ENCODE measurements at regions not wholly inside any gene's neighbourhood (a gene's known extent, or its start where the extent isn't known, plus 50 kb on each side); places are given as distances from the start of the nearest gene placed in this dataset.
"Not testable (repeated sequence)": the region's sequence is repeated elsewhere in the genome, so short reads cannot be mapped to it uniquely, and the experiment has no call there.

DNA sequence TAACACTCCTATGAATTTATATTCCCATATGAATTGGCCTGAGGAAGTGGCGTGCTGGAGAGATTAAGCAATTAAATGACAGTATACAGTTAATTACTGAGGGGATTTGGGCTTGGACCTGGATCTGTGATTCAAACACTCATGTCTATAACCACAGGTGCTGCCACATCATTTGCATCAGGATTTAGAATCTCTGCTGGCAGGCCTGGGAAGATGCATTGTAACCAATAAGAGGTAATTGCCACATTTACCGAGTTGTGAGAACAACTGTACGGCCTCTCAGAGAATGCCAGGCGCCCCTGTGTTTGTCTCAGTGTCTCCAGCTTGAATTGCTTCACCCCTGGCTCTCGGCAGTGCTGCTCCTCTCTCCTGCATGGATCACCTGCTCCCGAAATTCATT is 61.4 kb upstream of the PLEKHG4B start:
- TF ChIP-seq, protein P1, sequence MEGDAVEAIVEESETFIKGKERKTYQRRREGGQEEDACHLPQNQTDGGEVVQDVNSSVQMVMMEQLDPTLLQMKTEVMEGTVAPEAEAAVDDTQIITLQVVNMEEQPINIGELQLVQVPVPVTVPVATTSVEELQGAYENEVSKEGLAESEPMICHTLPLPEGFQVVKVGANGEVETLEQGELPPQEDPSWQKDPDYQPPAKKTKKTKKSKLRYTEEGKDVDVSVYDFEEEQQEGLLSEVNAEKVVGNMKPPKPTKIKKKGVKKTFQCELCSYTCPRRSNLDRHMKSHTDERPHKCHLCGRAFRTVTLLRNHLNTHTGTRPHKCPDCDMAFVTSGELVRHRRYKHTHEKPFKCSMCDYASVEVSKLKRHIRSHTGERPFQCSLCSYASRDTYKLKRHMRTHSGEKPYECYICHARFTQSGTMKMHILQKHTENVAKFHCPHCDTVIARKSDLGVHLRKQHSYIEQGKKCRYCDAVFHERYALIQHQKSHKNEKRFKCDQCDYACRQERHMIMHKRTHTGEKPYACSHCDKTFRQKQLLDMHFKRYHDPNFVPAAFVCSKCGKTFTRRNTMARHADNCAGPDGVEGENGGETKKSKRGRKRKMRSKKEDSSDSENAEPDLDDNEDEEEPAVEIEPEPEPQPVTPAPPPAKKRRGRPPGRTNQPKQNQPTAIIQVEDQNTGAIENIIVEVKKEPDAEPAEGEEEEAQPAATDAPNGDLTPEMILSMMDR (IDR thresholded peaks at IDR 0.05), result not testable (repeated sequence)
- TF ChIP-seq POLR2A (IDR thresholded peaks at IDR 0.05), result not testable (repeated sequence)
